Choroid plexus epithelial cell (primary cell): ENCODE measurements at regions not wholly inside any gene's neighbourhood (a gene's known extent, or its start where the extent isn't known, plus 50 kb on each side); places are given as distances from the start of the nearest gene placed in this dataset.
A peak's percentile ranks its signal among the peaks of the same experiment; 100 is the strongest.

Experiments used
- DNase-seq: peaks from one replicate; pipeline ENCODE4 v3.0.0-alpha.2; 2010; ENCODE audit warnings: low read depth
- H3K4me3 ChIP-seq: 2 replicates; pipeline ENCODE4 v1.5.1; 2011; ENCODE audit warnings: low read depth, mild to moderate bottlenecking, control low read depth, low read length, moderate library complexity
- TF ChIP-seq, protein P1 (sequence below): conservative IDR thresholded peaks from 2 replicates; pipeline ENCODE4 v1.5.1; 2011; ENCODE audit warnings: low read depth, mild to moderate bottlenecking, control low read depth, inconsistent platforms, low read length, moderate library complexity

DNA sequence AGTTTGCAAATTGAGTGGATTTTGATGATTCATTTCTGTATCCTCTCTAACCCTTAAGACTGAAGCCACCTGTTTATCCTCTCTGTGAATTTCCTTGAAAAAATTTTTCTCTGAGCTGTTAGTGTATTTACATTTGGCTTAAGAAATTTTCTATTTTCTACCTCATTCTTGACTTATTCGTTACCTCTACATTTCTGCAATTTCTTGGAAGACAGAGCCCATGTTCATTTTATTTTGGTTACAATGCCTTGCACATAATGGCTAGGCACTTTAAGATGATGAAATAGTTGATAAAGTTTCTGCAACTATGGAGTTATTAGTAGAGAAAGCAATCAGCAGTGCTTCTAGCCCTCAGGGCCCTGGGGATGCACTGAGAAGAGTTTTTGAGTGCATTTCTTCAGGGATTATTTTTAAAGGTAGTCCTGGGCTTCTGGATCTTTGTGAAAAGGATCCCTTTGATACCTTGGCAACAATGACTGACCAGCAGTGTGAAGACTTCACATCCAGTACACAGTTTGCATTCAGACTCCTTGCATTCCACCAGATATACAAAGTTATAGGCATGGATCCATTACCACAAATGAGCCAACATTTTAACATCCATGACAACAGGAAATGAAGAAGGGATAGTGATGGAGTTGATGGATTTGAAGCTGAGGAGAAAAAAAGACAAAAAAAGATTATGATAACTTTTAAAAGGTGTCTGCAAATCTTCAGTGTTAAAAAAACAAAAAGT lies 68.2 kb downstream of the CH25H start:
- TF ChIP-seq, protein P1, sequence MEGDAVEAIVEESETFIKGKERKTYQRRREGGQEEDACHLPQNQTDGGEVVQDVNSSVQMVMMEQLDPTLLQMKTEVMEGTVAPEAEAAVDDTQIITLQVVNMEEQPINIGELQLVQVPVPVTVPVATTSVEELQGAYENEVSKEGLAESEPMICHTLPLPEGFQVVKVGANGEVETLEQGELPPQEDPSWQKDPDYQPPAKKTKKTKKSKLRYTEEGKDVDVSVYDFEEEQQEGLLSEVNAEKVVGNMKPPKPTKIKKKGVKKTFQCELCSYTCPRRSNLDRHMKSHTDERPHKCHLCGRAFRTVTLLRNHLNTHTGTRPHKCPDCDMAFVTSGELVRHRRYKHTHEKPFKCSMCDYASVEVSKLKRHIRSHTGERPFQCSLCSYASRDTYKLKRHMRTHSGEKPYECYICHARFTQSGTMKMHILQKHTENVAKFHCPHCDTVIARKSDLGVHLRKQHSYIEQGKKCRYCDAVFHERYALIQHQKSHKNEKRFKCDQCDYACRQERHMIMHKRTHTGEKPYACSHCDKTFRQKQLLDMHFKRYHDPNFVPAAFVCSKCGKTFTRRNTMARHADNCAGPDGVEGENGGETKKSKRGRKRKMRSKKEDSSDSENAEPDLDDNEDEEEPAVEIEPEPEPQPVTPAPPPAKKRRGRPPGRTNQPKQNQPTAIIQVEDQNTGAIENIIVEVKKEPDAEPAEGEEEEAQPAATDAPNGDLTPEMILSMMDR: no peak
- no peak overlapping the region for H3K4me3 ChIP-seq
- no peak for DNase-seq

- TF ChIP-seq, protein P1: no peak
- no peak overlapping the region for H3K4me3 ChIP-seq
- no peak for DNase-seq
These were observed 72.2 kb downstream of the CH25H start for GRCh38 chr10:89134963-89135362.

DNA sequence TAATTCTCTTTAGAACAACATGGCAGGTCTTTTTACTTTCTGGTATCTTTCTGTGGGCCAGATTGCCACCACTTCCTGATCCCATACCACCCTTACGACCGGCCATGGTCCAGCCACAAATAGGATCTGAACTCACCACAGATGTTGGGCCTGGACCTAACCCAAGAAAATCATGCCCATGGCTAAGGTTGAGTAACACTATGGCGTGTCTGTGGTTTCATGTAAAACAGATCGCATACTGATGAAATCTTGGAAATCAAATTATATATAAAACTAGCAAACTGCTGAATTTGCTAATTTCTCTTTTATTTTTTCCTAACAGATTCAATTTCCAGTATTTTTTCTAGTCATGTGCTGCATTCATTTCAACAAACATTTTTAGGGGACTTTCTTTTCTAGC lies 77.2 kb downstream of the CH25H start:
- H3K4me3 ChIP-seq: no peak overlapping the region
- TF ChIP-seq, protein P1: no peak
- DNase-seq: peak; percentile 69

DNA sequence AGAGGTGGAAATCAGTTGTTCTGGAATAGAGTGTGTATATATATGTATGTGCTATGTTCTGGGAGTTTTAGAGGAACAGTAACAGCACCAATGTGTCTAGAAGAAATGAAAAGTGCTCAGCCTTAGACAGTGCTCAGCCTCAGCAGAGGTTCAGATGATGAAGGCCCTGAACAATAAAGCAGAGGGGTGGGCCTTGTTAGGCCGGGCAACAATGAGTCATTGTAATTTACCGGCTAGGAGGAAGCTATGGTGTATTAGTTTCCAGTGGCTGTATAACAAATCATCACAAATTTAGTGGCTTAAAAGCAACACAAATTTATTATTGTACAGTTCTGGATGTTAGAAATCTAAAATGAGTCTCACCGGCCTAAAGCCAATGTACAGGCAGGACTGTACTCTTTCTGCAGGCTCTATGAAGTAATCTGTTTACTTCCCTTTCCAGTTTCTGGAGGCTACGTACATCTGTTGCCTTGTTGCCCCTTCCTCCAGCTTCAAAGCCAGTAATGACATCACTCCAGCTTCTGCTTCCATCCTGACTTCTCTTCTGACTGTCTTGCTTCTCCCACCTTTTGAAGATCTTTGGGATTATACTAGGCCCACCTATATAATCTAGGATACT lies 84.6 kb downstream of the CH25H start:
- DNase-seq: peak; percentile 34
- H3K4me3 ChIP-seq: no peak overlapping the region
- TF ChIP-seq, protein P1: no peak

- TF ChIP-seq, protein P1: no peak
- H3K4me3 ChIP-seq: no peak overlapping the region
- DNase-seq: no peak
These were observed 85.4 kb downstream of the CH25H start for GRCh38 chr10:89121764-89122020.

GRCh38 chr10:89120931-89121763 lies 86.0 kb downstream of the CH25H start:
- TF ChIP-seq, protein P1: no peak
- no peak overlapping the region for H3K4me3 ChIP-seq
- peak; percentile 38 for DNase-seq
